ENCODE measurements at regions not wholly inside any gene's neighbourhood (a gene's known extent, or its start where the extent isn't known, plus 50 kb on each side); places are given as distances from the start of the nearest gene placed in this dataset.

DNA sequence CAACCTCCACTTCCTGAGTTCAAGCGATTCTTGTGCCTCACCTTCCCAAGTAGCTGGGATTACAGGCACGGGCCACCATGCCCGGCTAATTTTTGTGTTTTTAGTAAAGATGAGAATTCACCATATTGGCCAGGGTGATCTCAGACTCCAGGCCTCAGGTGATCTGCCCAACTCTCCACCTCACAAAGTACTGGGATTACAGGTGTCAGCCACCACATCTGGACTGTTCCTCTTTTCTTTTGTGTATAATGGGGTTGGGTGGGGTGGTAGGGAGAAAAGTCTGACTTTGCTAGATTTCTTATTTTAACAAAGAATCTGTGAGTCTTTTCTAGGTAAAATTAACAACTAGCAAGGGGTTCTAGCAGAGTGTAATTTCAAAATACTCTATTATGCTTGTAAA is 92.7 kb upstream of the AMN1 start:
- TF ChIP-seq, protein P1, sequence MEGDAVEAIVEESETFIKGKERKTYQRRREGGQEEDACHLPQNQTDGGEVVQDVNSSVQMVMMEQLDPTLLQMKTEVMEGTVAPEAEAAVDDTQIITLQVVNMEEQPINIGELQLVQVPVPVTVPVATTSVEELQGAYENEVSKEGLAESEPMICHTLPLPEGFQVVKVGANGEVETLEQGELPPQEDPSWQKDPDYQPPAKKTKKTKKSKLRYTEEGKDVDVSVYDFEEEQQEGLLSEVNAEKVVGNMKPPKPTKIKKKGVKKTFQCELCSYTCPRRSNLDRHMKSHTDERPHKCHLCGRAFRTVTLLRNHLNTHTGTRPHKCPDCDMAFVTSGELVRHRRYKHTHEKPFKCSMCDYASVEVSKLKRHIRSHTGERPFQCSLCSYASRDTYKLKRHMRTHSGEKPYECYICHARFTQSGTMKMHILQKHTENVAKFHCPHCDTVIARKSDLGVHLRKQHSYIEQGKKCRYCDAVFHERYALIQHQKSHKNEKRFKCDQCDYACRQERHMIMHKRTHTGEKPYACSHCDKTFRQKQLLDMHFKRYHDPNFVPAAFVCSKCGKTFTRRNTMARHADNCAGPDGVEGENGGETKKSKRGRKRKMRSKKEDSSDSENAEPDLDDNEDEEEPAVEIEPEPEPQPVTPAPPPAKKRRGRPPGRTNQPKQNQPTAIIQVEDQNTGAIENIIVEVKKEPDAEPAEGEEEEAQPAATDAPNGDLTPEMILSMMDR (IDR thresholded peaks at IDR 0.05), result no peak
- TF ChIP-seq POLR2A (IDR thresholded peaks at IDR 0.05), result no peak

Measured in uterus (tissue), 2 donors.